ENCODE measurements at regions not wholly inside any gene's neighbourhood (a gene's known extent, or its start where the extent isn't known, plus 50 kb on each side); places are given as distances from the start of the nearest gene placed in this dataset.

GRCh38 chr15:91652610-91653207, 200.8 kb upstream of the SLCO3A1 start:
- POLR2A ChIA-PET: no interaction called here
- Histone ChIP-seq H2AFZ (ENCODE audit: low read depth, low read length, poor library complexity, severe bottlenecking) (no peak overlapping the region), H3K27ac (ENCODE audit: low read depth, low read length) (no peak overlapping the region), H3K4me1 (ENCODE audit: control insufficient read depth in 1 of 2, insufficient read depth in 2 of 2, low read length in 2 of 2) (no peaks in the 10 kb centered on the region), H3K4me3 (replicated peaks in 1 of 2; ENCODE audit: low read depth in 1 of 2, low read length in 2 of 2) (no peak overlapping the region), H3K9me3 (ENCODE audit: control insufficient read depth in 1 of 2, insufficient read depth in 1 of 2, low read depth in 1 of 2, low read length in 2 of 2) (no peaks in the 10 kb centered on the region), H3K36me3 (ENCODE audit: control insufficient read depth in 1 of 2, insufficient read depth in 2 of 2, low read length in 2 of 2) (no peaks in the 10 kb centered on the region), H3K27me3 (ENCODE audit: insufficient read depth, low read length) (0 out of 2 replicates have a peak, but pooled peaks cover 13% of the 10 kb centered on the region), H4K20me1 (ENCODE audit: insufficient read depth) (no peaks in the 10 kb centered on the region), H3K9ac (ENCODE audit: low read length) (no peak overlapping the region), H3K4me2 (ENCODE audit: low read length) (no peak overlapping the region), H3K9me2 (ENCODE audit: insufficient read depth) (no peaks in the 10 kb centered on the region), H3K79me2 (ENCODE audit: insufficient read depth, low read length) (no peaks in the 10 kb centered on the region)
- no peak for TF ChIP-seq CEBPB (IDR thresholded peaks at IDR 0.05; ENCODE audit: low read depth)
- TF ChIP-seq ELF1 (IDR thresholded peaks at IDR 0.05; ENCODE audit: borderline replicate concordance, low read depth): no peak
- TF ChIP-seq EZH2 (IDR thresholded peaks at IDR 0.05): no peak
- TF ChIP-seq ZBTB33 (IDR thresholded peaks at IDR 0.05; ENCODE audit: extremely low read depth, insufficient replicate concordance, low read length): no peak
- TF ChIP-seq CTCF (IDR thresholded peaks at IDR 0.05 in 2 of 3, conservative IDR thresholded peaks at IDR 0.05 in 1 of 3; ENCODE audit: borderline replicate concordance in 1 of 3, insufficient read depth in 1 of 3, low read depth in 2 of 3, low read length in 2 of 3): no peak
- TF ChIP-seq JUND (IDR thresholded peaks at IDR 0.05): no peak
- TF ChIP-seq YY1 (IDR thresholded peaks at IDR 0.05; ENCODE audit: extremely low read depth, insufficient replicate concordance, low read depth, low read length): no peak
- no peak for TF ChIP-seq REST (IDR thresholded peaks at IDR 0.05; ENCODE audit: low read depth)
- TF ChIP-seq FOSL1 (IDR thresholded peaks at IDR 0.05; ENCODE audit: low read depth): no peak
- no peak for TF ChIP-seq EZH2phosphoT487 (IDR thresholded peaks at IDR 0.05; ENCODE audit: borderline replicate concordance)
- TF ChIP-seq ZNF274 (IDR thresholded peaks at IDR 0.05; ENCODE audit: low read depth, low read length): no peak
- TF ChIP-seq EGR1 (IDR thresholded peaks at IDR 0.05; ENCODE audit: low read depth): no peak
- no peak for TF ChIP-seq SP1 (IDR thresholded peaks at IDR 0.05; ENCODE audit: low read depth)
- no peak for TF ChIP-seq POLR2AphosphoS5 (IDR thresholded peaks at IDR 0.05; ENCODE audit: low read depth, low read length)
- no peak for TF ChIP-seq RAD21 (IDR thresholded peaks at IDR 0.05; ENCODE audit: low read depth)
- TF ChIP-seq ZFX (IDR thresholded peaks at IDR 0.05): no peak
- RAD21 ChIA-PET (ENCODE audit: low non-redundant PET in 1 of 2, low total read pairs in 2 of 2, uncharacterized antibody in 2 of 2, unreplicated experiment in 2 of 2): no interaction called here
- DNase-seq (ENCODE audit: low read depth, low spot score) (no peak), ATAC-seq (no peak)
- intact Hi-C loops (cut with micrococcal nuclease): no loop called here
- no TSS peak for BruUV-seq (replicated peaks)
- CTCF ChIA-PET: no interaction called here

Measured in HCT116 (cell line).